ENCODE measurements at regions not wholly inside any gene's neighbourhood (a gene's known extent, or its start where the extent isn't known, plus 50 kb on each side); places are given as distances from the start of the nearest gene placed in this dataset.

GRCh38 chr5:117379521-117379920 lies 804.9 kb upstream of the SEMA6A start:
- TF ChIP-seq POLR2AphosphoS5 (IDR thresholded peaks at IDR 0.05), result no peak
- TF ChIP-seq CTCF (IDR thresholded peaks at IDR 0.05; ENCODE audit: poor library complexity, severe bottlenecking), result no peak
